PC-9 (cell line): ENCODE measurements at regions not wholly inside any gene's neighbourhood (a gene's known extent, or its start where the extent isn't known, plus 50 kb on each side); places are given as distances from the start of the nearest gene placed in this dataset.
"Not testable (repeated sequence)": the region's sequence is repeated elsewhere in the genome, so short reads cannot be mapped to it uniquely, and the experiment has no call there.

Experiments
- EZH2 ChIP-seq: fragments of 200-600 bp; sonication (generic); IDR thresholded peaks from 2 replicates; pipeline ENCODE4 v1.8.0; 2017; ENCODE audit warnings: antibody characterized with exemption, low read depth
- TF ChIP-seq, protein P1 (sequence below): fragments of 200-600 bp; sonication (generic); conservative IDR thresholded peaks from 2 replicates; pipeline ENCODE4 v1.6.1; 2017; ENCODE audit warnings: mixed run types, antibody characterized with exemption, mild to moderate bottlenecking, moderate library complexity

DNA sequence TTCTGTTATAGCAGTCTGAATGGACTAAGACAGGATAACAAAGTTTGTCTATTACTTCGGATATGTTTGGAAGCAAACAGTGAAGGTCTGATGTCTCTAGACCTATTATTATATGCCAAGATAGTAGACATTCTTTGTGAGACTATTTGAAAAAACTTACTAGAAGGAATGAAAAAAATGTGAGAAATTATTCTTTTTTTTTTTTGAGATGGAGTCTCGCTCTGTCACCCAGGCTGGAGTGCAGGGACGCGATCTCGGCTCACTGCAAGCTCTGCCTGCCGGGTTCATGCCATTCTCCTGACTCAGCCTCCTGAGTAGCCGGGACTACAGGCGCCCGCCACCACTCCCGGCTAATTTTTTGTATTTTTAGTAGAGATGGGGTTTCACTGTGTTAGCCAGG is 690.7 kb upstream of the SLC35B3 start:
- TF ChIP-seq, protein P1, sequence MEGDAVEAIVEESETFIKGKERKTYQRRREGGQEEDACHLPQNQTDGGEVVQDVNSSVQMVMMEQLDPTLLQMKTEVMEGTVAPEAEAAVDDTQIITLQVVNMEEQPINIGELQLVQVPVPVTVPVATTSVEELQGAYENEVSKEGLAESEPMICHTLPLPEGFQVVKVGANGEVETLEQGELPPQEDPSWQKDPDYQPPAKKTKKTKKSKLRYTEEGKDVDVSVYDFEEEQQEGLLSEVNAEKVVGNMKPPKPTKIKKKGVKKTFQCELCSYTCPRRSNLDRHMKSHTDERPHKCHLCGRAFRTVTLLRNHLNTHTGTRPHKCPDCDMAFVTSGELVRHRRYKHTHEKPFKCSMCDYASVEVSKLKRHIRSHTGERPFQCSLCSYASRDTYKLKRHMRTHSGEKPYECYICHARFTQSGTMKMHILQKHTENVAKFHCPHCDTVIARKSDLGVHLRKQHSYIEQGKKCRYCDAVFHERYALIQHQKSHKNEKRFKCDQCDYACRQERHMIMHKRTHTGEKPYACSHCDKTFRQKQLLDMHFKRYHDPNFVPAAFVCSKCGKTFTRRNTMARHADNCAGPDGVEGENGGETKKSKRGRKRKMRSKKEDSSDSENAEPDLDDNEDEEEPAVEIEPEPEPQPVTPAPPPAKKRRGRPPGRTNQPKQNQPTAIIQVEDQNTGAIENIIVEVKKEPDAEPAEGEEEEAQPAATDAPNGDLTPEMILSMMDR = not testable (repeated sequence)
- TF ChIP-seq EZH2 = not testable (repeated sequence)
